CD14-positive monocyte (primary cell): ENCODE measurements at regions not wholly inside any gene's neighbourhood (a gene's known extent, or its start where the extent isn't known, plus 50 kb on each side); places are given as distances from the start of the nearest gene placed in this dataset.

Source experiments
- DNase-seq, 3 donors: peaks; one replicate each; pipeline ENCODE4 v3.0.0-alpha.2; 2011 to 2022
- H2AFZ ChIP-seq: 2 replicates; pipeline ENCODE4 v1.6.0; 2012; ENCODE audit warnings: mild to moderate bottlenecking, low read depth, low read length, inconsistent platforms; ENCODE audit not compliant: insufficient read depth, poor library complexity, severe bottlenecking
- H3K27ac ChIP-seq, 2 donors: 1 replicate in 1 of 2; 2 replicates in 1 of 2; pipeline ENCODE4 v1.5.1; 2012 to 2013; ENCODE audit warnings: low read length in 2 of 2, control low read depth in 1 of 2, inconsistent platforms in 1 of 2, low read depth in 1 of 2, mild to moderate bottlenecking in 1 of 2
- H3K27me3 ChIP-seq, 2 donors: one replicate each; pipeline versions ENCODE4 v1.6.0 to v1.6.1; 2011 to 2013; ENCODE audit warnings: low read length in 2 of 2; ENCODE audit not compliant: control insufficient read depth in 2 of 2, insufficient read depth in 2 of 2
- H3K36me3 ChIP-seq, 2 donors: replicated peaks in 1 of 2; 1 replicate in 1 of 2; 2 replicates in 1 of 2; pipeline versions ENCODE4 v1.5.1 to v1.6.1; 2012 to 2013; ENCODE audit warnings: low read length in 2 of 2, control low read depth in 1 of 2, inconsistent platforms in 1 of 2, mild to moderate bottlenecking in 1 of 2; ENCODE audit not compliant: insufficient read depth in 2 of 2, control insufficient read depth in 1 of 2
- H3K4me1 ChIP-seq, 2 donors: 1 replicate in 1 of 2; 2 replicates in 1 of 2; pipeline versions ENCODE4 v1.5.1 to v1.6.1; 2012 to 2013; ENCODE audit warnings: low read length in 2 of 2, control low read depth in 1 of 2, inconsistent platforms in 1 of 2, mild to moderate bottlenecking in 1 of 2, moderate library complexity in 1 of 2; ENCODE audit not compliant: insufficient read depth in 2 of 2, control insufficient read depth in 1 of 2
- H3K4me2 ChIP-seq: replicated peaks from 2 replicates; pipeline ENCODE3; 2012; ENCODE audit warnings: low read length, moderate library complexity, mild to moderate bottlenecking; ENCODE audit not compliant: poor library complexity, severe bottlenecking; ENCODE audit errors: extremely low read depth
- H3K4me3 ChIP-seq, 3 experiments: fragments of 200-600 bp in 1 of 3; sonication (generic) in 1 of 3; replicated peaks in 1 of 3; 1 replicate in 2 of 3; 2 replicates in 1 of 3; pipeline ENCODE4 v1.5.1; 2011 to 2013; ENCODE audit warnings: low read length in 3 of 3, mild to moderate bottlenecking in 3 of 3, control low read depth in 2 of 3, low read depth in 2 of 3, inconsistent platforms in 1 of 3, moderate library complexity in 1 of 3
- H3K79me2 ChIP-seq: 2 replicates; pipeline ENCODE4 v1.6.0; 2012; ENCODE audit warnings: mild to moderate bottlenecking, control low read depth, inconsistent platforms, low read length, moderate library complexity; ENCODE audit not compliant: insufficient read depth
- H3K9ac ChIP-seq: 2 replicates; pipeline ENCODE4 v1.6.0; 2017; ENCODE audit warnings: low read length, mild to moderate bottlenecking; ENCODE audit not compliant: insufficient read depth, poor library complexity, severe bottlenecking
- H3K9me3 ChIP-seq, 2 donors: replicated peaks in 1 of 2; 1 replicate in 1 of 2; 2 replicates in 1 of 2; pipeline versions ENCODE4 v1.5.1 to v1.6.1; 2012 to 2013; ENCODE audit warnings: low read length in 2 of 2, control low read depth in 1 of 2; ENCODE audit not compliant: control insufficient read depth in 1 of 2, insufficient read depth in 1 of 2
- H4K20me1 ChIP-seq: 2 replicates; pipeline ENCODE4 v1.6.0; 2012; ENCODE audit warnings: mild to moderate bottlenecking, low read length, control low read depth, moderate library complexity; ENCODE audit not compliant: insufficient read depth
- H3K27ac Mint-ChIP-seq, 7 donors: one replicate each; pipeline ENCODE4 v1.8.0; 2020; ENCODE audit warnings: mild to moderate bottlenecking in 7 of 7, mixed read lengths in 7 of 7, moderate library complexity in 6 of 7, inconsistent platforms in 2 of 7
- H3K27me3 Mint-ChIP-seq, 3 donors: one replicate each; pipeline ENCODE4 v1.8.0; 2021 to 2022; ENCODE audit warnings: low read depth in 3 of 3, mild to moderate bottlenecking in 3 of 3, mixed read lengths in 3 of 3, moderate library complexity in 3 of 3, inconsistent platforms in 1 of 3
- H3K36me3 Mint-ChIP-seq, 2 donors: one replicate each; pipeline ENCODE4 v1.8.0; 2020; ENCODE audit warnings: mixed read lengths in 2 of 2, inconsistent platforms in 1 of 2, mild to moderate bottlenecking in 1 of 2
- H3K4me1 Mint-ChIP-seq: one replicate; pipeline ENCODE4 v1.8.0; 2020; ENCODE audit warnings: mild to moderate bottlenecking, mixed read lengths
- H3K4me3 Mint-ChIP-seq, 2 donors: one replicate each; pipeline ENCODE4 v1.8.0; 2020; ENCODE audit warnings: mild to moderate bottlenecking in 2 of 2, mixed read lengths in 2 of 2, moderate library complexity in 1 of 2
- H3K9me3 Mint-ChIP-seq, 7 donors: one replicate each; pipeline ENCODE4 v1.8.0; 2020 to 2022; ENCODE audit warnings: mixed read lengths in 7 of 7, mild to moderate bottlenecking in 6 of 7, moderate library complexity in 6 of 7, inconsistent platforms in 2 of 7
- CTCF ChIP-seq: fragments of 200-600 bp; IDR thresholded peaks from one replicate; pipeline ENCODE4 v1.8.0; 2022; ENCODE audit warnings: antibody characterized with exemption, mild to moderate bottlenecking
- WGBS: methylation state at CpG from one replicate; pipeline ENCODE4 v1.1.5; 2013; ENCODE audit warnings: missing lambda C conversion rate; ENCODE audit not compliant: insufficient coverage; 5-methylcytosine and 5-hydroxymethylcytosine counted together
- intact Hi-C, 2 donors: fragments of 100-400 bp; cut with micrococcal nuclease; formaldehyde crosslinking; loops; one replicate each; pipeline versions ENCODE4 v1.15.0 to v1.15.1; 2023

GRCh38 chr14:100438271-100438670 lies 115.1 kb downstream of the SLC25A47 start:
- Mint-ChIP-seq H3K4me3 (no peak overlapping the region), H3K36me3 (peaks cover 0 to 7% of the 10 kb centered on the region in 2 donors), H3K4me1 (peaks cover 56% of the 10 kb centered on the region), H3K27me3 (no peaks in the 10 kb centered on the region), H3K9me3 (no peaks in the 10 kb centered on the region), H3K27ac (no peak overlapping the region)
- no peak overlapping the region for H3K4me3 ChIP-seq
- no peaks in the 10 kb centered on the region for H3K27me3 ChIP-seq
- no peaks in the 10 kb centered on the region for H4K20me1 ChIP-seq
- H3K4me1 ChIP-seq = peaks cover 32 to 33% of the 10 kb centered on the region in 2 donors
- intact Hi-C loops = loop anchor here in 1 of 2 donors (5.0 kb wide), 1 partner anchor 36 kb away; no protein-coding TSS in a partner anchor
- H3K9ac ChIP-seq = no peak overlapping the region
- WGBS = 100% methylated on average over 2 of the region's 5 CpGs
- no peak overlapping the region for H3K27ac ChIP-seq
- no peak overlapping the region for H3K4me2 ChIP-seq
- H3K9me3 ChIP-seq = no peaks in the 10 kb centered on the region
- peaks cover 6% of the 10 kb centered on the region for H3K79me2 ChIP-seq
- TF ChIP-seq CTCF = no peak
- no peaks in the 10 kb centered on the region for H3K36me3 ChIP-seq
- no peak overlapping the region for H2AFZ ChIP-seq
- no peak for DNase-seq

GRCh38 chr14:100438678-100439592 lies 115.8 kb downstream of the SLC25A47 start:
- WGBS = 90% methylated on average over 7 of the region's 10 CpGs
- Mint-ChIP-seq H3K4me1 (peaks cover 49% of the 10 kb centered on the region), H3K4me3 (no peak overlapping the region), H3K9me3 (no peaks in the 10 kb centered on the region), H3K36me3 (peaks cover 1 to 11% of the 10 kb centered on the region in 2 donors), H3K27me3 (no peaks in the 10 kb centered on the region), H3K27ac (peak overlapping the region in 2 of 7 donors; percentile 5 to 32)
- peak in 1 of 3 donors; percentile 47 for DNase-seq
- no peak overlapping the region for H3K4me3 ChIP-seq
- no peak overlapping the region for H3K4me2 ChIP-seq
- no peak for TF ChIP-seq CTCF
- peaks cover 25 to 26% of the 10 kb centered on the region in 2 donors for H3K4me1 ChIP-seq
- no peaks in the 10 kb centered on the region for H3K36me3 ChIP-seq
- no peak overlapping the region for H3K27ac ChIP-seq
- no peaks in the 10 kb centered on the region for H3K27me3 ChIP-seq
- no peak overlapping the region for H3K9ac ChIP-seq
- no peaks in the 10 kb centered on the region for H4K20me1 ChIP-seq
- peaks cover 6% of the 10 kb centered on the region for H3K79me2 ChIP-seq
- intact Hi-C loops = loop anchor here in 1 of 2 donors (5.0 kb wide), 1 partner anchor 37 kb away; no protein-coding TSS in a partner anchor
- H2AFZ ChIP-seq = no peak overlapping the region
- no peaks in the 10 kb centered on the region for H3K9me3 ChIP-seq
